Lower lobe of right lung (tissue), 2 donors: ENCODE measurements at regions not wholly inside any gene's neighbourhood (a gene's known extent, or its start where the extent isn't known, plus 50 kb on each side); places are given as distances from the start of the nearest gene placed in this dataset.

ENCODE experiments used
- ATAC-seq, 2 donors: fragments of 200-7000 bp; cut with Tn5 transposase; one replicate each; pipeline ENCODE4 v1.9.1; 2020 to 2022; ENCODE audit warnings: mild to moderate bottlenecking in 2 of 2, moderate library complexity in 2 of 2
- DNase-seq: peaks from one replicate; pipeline ENCODE4 v3.0.0-alpha.2; 2020
- H3K27ac ChIP-seq: fragments of 200-600 bp; one replicate; pipeline ENCODE4 v1.8.0; 2022
- H3K27me3 ChIP-seq: fragments of 200-600 bp; one replicate; pipeline ENCODE4 v1.8.0; 2022; ENCODE audit warnings: low read depth
- H3K36me3 ChIP-seq: fragments of 200-600 bp; one replicate; pipeline ENCODE4 v1.8.0; 2022; ENCODE audit warnings: mild to moderate bottlenecking
- H3K4me1 ChIP-seq: fragments of 200-600 bp; one replicate; pipeline ENCODE4 v1.8.0; 2022
- H3K4me3 ChIP-seq: fragments of 200-600 bp; one replicate; pipeline ENCODE4 v1.8.0; 2022; ENCODE audit warnings: mild to moderate bottlenecking
- H3K9me3 ChIP-seq: fragments of 200-600 bp; one replicate; pipeline ENCODE4 v1.8.0; 2022
- CTCF ChIP-seq: fragments of 200-600 bp; IDR thresholded peaks from one replicate; pipeline ENCODE4 v1.8.0; 2022; ENCODE audit warnings: antibody characterized with exemption, mild to moderate bottlenecking
- intact Hi-C: fragments of 100-400 bp; cut with DNase I; formaldehyde crosslinking; loops from one replicate; pipeline ENCODE4 v1.11.0; 2022
- donor health status: DM: no; HTN: yes; CAD: no; lungs with severe emphysema.

DNA sequence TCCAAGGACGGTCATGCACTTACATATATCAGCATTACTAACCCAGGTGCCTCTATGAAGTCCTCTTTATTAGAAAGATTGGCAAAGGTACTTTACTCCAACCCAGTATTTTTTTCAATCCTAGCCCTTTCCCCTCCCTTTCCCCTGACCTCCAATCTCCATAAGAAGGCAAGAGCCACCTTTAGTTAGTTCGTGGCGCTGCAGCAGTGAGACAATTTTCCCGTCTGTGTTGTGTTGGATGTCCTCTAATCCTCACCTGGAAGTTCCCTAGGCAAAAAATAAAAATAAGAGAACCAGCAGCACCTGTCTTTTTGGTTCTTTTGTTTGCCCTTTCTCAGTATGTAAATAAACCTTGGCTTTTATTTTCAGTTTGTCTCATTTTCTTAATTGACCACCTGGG is 439.6 kb upstream of the LRFN5 start:
- intact Hi-C loops, result no loop called here
- Histone ChIP-seq H3K36me3 (no peaks in the 10 kb centered on the region), H3K4me3 (no peak overlapping the region), H3K9me3 (no peaks in the 10 kb centered on the region), H3K4me1 (no peaks in the 10 kb centered on the region), H3K27me3 (no peaks in the 10 kb centered on the region), H3K27ac (no peak overlapping the region)
- TF ChIP-seq CTCF, result no peak
- DNase-seq (no peak), ATAC-seq (no peak)

GRCh38 chr14:41154143-41154807 is 452.4 kb upstream of the LRFN5 start:
- no peak overlapping the region for H3K4me3 ChIP-seq
- DNase-seq (no peak), ATAC-seq (peak in 1 of 2 donors; percentile 35)
- no peaks in the 10 kb centered on the region for H3K9me3 ChIP-seq
- no peak for TF ChIP-seq CTCF
- intact Hi-C loops, result no loop called here
- H3K4me1 ChIP-seq, result no peaks in the 10 kb centered on the region
- no peaks in the 10 kb centered on the region for H3K27me3 ChIP-seq
- no peak overlapping the region for H3K27ac ChIP-seq
- H3K36me3 ChIP-seq, result no peaks in the 10 kb centered on the region

- Histone ChIP-seq H3K9me3 (no peaks in the 10 kb centered on the region), H3K4me3 (no peak overlapping the region), H3K27me3 (no peaks in the 10 kb centered on the region), H3K4me1 (no peaks in the 10 kb centered on the region), H3K27ac (no peak overlapping the region), H3K36me3 (no peaks in the 10 kb centered on the region)
- DNase-seq (no peak), ATAC-seq (no peak)
- intact Hi-C loops, result no loop called here
- TF ChIP-seq CTCF, result no peak
Observed at GRCh38 chr14:41146391-41146790, 460.3 kb upstream of the LRFN5 start.

GRCh38 chr14:41144370-41144769 is 462.3 kb upstream of the LRFN5 start:
- intact Hi-C loops, result no loop called here
- no peaks in the 10 kb centered on the region for H3K4me1 ChIP-seq
- H3K36me3 ChIP-seq, result no peaks in the 10 kb centered on the region
- no peak overlapping the region for H3K27ac ChIP-seq
- TF ChIP-seq CTCF, result no peak
- H3K4me3 ChIP-seq, result no peak overlapping the region
- H3K9me3 ChIP-seq, result no peaks in the 10 kb centered on the region
- DNase-seq (no peak), ATAC-seq (peak in 1 of 2 donors; percentile 13)
- no peaks in the 10 kb centered on the region for H3K27me3 ChIP-seq

DNA sequence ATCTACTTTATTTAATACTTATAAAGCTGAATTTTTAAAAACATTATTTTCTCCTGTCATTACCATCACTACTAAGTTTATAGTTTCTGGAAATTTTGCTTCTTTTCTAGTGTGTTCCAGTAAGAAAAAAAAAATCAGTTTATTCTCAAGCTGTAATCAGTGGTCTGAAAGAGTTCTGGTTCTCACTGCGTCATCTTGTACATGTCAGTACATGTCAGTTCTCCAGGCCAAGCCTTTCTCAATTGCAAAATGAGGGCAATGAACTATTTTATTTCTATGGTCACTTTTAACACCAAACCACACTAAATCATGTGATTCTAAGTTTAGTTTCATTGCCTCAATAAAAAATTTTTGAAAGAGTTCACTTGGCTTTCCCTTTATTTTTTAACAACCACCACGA is 468.9 kb upstream of the LRFN5 start:
- no peak for ATAC-seq
- H3K27me3 ChIP-seq, result no peaks in the 10 kb centered on the region
- H3K4me1 ChIP-seq, result no peaks in the 10 kb centered on the region
- DNase-seq, result no peak
- no peaks in the 10 kb centered on the region for H3K9me3 ChIP-seq
- H3K4me3 ChIP-seq, result no peak overlapping the region
- H3K36me3 ChIP-seq, result no peaks in the 10 kb centered on the region
- H3K27ac ChIP-seq, result no peak overlapping the region
- no peak for TF ChIP-seq CTCF
- intact Hi-C loops, result no loop called here
